CD4-positive, alpha-beta T cell treated with Interleukin-2 at 100 ng/mL for 4 hours (primary cell): ENCODE measurements at regions not wholly inside any gene's neighbourhood (a gene's known extent, or its start where the extent isn't known, plus 50 kb on each side); places are given as distances from the start of the nearest gene placed in this dataset.
"Not testable (repeated sequence)": the region's sequence is repeated elsewhere in the genome, so short reads cannot be mapped to it uniquely, and the experiment has no call there.

Experiments
- DNase-seq: peaks from one replicate; pipeline ENCODE4 v3.0.0-alpha.2; 2020; ENCODE audit warnings: low spot score

DNA sequence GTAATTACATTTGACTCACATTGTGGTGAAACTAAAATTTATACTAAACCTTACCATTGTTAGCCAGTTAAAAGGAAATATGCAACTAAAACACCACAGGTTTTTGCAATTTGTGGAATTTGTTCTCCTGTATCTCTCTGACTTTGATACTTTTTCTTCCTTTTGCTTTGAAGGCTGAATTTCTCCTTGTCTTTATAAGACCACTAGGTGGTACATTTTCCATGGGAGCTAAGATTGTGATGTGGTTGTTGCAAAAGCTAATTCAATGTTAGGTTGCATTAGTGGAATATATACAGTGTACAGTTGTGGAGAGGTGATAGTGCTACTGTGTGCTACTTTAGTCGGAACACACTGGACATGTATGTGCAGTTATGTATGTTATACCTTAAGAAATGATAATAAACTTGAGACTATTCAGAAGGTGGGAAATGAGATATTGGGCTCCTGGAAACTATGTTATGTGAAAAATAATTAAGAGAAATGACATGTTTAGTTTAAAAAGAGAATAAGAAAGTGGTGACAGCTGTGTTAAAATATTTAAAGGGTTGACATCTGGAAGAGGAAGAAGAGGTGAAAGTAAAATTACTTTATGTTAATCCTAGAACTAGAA lies 70.3 kb downstream of the ARL9 start:
- peak; percentile 37 for DNase-seq

GRCh38 chr4:56592417-56592816 lies 86.8 kb downstream of the ARL9 start:
- DNase-seq: not testable (repeated sequence)
